Medulla oblongata (tissue), 1 donor: ENCODE measurements at regions not wholly inside any gene's neighbourhood (a gene's known extent, or its start where the extent isn't known, plus 50 kb on each side); places are given as distances from the start of the nearest gene placed in this dataset.

Experiments used
- DNase-seq: peaks from one replicate; pipeline ENCODE4 v3.0.0-alpha.2; 2015; ENCODE audit errors: extremely low spot score

DNA sequence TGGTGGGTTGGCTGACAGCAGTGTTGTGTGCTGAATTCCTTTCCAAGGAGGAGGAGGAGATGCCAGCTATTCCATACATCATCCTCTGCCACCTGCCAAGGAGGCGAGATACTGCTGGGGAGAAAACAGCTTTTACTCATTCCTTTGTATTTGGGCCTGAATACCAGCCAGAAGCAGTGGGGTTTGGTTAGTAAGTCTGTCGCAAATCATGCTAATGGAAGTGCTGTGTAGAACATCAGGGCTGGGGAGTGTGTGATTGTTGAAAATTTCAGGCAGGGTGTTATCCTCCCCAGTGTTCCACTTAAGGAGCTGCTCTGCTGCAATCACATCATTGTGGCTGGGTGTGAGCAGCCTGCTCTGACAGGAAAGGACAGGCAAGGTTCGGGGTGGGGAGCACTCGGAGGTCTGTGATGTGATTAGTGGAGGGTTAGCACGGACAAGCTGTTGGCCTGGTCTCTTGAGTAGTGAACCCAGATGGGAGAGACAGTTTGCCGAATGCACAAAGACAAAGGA lies 128.2 kb upstream of the DLX2 start:
- no peak for DNase-seq

DNA sequence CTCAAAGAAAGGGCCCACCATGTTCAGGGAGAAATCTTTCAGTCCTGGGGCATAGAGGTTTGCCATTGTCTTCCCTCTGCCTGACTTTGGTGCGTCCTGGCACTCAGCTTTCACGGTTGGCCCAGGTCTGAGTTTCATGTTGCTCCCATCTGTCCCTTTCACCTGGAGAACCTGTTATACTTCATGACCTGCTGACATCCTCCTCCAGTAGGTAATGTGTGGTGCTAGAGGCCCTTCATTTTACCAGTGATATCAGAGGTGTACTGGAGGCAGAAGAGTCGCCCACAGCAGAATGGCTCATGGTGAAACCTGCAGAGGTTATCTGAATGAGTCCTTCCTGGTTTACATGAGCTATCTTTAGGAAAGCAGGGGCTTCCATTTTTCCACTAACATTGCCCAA lies 128.8 kb upstream of the DLX2 start:
- no peak for DNase-seq

DNA sequence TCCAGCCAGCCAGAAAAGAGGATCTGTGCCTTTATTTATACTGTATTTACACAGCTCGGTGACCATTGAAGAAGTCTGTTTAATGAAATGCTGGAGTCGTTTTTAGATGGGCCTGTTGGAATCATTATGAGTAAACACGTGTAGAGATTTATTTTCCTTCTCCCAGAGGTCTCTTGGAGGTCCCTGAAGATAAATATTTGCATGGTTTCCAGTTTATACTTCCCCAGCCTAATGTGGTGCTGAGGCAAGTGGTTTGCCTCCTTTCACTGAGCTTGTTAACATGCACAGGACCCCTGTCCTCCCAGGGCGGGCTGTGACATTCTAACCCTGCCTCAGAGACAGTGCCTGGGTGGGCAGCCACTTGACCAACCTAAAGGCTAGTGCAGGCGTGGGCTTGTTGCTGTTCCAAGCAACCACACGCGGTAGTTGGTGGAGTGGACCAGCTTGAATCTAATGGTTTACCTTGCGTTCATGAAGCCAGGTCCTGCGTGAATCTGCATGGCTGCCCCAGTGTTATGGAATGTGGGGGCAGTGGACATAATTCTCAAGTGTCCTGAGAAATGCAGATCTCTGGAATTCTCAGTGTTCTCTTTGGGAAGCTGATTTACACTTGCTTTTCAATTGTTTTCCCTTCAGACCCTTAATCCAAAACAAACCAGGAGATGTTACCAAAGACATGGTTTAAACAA lies 130.2 kb upstream of the DLX2 start:
- no peak for DNase-seq

DNA sequence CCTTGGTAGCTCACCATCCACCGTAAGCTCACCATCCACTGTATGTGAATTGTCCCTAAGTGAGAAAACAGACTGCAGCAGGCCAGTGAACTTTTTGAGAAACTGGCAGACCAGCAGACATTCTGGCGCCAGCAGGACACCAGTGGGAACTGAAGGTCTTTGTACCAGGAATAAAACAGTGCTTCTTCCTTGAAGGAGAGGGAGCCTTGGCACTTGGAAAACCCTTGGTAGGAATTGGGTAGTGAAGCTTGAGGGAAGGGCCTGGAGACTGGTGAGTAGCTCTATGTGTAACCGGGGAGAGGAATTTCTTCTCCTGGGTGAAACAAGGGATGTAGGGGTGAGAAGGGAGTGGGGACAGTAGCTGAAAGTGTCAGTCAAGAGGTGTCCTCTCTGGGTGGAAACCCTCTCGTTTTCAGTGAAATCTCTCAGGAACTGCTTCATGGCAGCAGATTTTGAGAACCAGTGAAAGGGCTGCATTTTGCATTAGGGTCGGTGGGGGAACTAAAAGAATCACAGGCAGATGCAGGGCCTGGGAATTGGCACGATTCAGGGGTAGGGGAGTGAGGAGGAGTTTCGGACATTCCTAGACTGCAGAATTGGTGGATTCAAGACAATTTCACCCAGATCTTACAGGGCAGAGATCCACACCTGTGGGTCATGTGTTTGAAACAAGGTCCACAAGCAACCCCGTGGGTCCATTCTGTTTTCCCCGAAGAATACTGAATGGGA lies 131.5 kb upstream of the DLX2 start:
- DNase-seq: peak; percentile 63

DNA sequence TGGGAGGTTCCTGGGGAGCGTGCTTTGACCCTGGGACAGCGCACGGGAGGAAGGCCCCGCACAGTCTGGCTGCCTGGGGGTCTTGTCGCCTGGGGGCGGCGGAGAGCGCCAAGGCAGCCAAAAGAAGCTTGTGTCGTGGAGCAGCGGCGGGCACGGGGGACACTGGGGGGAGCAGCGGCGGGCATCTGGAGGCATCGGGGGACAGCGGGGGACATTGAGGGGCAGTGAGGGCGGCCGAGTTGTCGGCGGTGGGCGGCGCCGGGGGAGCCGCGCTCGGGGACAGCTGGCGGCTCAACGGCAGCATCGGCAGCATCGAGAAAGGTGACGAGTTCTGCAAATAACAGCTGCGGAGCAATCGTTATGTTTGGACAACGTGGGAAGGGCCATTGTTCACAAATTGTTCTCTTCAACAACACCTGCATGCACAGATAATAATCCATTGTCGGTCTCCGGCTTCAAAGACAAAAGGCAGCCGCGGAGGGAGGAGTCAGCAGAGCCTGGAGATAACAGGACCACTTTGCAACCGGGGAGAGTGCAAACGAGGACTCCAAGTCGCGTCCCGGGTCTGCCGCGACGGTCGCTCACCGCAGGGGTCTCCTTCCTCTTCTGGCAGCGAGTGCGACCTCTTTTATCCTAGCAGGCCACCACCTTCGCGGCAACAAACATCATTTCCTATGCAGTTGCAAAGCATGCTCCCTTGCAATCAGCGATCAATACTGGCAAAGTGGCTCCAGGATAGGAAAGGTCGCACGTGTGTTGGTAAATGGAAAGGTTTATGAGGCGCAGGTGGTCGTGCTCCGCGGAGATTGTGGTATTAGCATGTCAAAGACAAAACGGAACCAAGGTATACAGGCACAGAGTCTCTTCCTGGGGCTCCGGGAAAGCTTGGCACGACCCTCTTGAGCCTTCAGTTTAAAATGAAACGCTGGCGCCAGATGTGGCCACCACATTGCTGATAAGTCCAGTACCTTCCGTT lies 132.3 kb upstream of the DLX2 start:
- DNase-seq: no peak

DNA sequence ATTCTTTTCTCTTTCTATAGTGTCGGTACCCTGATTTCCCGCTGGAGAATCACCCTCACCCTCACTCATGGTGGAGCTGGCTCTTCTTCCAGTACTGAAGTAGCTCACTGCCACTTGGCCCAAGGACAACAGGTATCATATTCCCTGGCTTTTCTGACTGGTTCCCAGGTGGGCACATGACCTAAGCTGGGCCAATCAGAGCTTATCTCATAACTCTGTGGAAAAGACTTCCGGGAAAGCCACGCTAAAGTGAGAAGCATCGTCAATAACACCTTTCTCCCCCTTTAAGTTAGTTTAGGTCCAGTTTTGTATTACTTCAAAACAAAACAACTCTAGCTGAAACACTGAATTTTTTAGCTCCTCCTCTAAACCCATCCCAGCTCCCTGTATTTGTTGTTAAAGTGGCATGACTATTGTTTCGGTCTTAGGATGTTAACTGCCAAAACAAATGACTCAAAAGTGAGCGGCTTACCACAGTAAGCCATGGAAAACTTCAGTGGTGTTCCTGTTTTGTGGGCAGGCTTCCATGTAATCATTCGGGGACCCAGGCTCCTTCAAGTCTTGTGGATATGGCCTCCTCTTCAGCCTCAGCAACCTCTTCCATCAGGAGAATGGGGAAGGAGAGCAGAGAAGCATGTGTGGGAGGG lies 137.4 kb upstream of the DLX2 start:
- DNase-seq: no peak

DNA sequence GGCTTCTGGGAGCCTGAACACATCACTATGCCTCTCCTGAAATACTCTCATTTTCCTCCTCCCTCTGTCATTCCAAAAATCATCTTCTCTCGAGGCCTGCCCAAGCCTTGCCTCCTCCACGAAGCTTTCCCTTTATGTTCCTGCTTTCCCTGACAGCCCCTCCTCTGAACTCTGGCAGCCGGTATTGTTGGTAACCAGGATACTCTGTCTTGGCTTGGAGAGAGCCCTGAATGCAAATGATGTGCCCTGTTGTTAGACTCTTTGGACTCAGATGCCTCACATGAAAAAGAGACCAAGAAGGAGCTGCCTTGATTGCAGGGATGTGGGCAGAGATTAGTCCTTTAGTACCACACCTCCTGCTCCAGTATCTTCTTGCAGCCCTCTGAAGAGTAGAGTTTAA lies 138.5 kb upstream of the DLX2 start:
- peak; percentile 66 for DNase-seq

DNA sequence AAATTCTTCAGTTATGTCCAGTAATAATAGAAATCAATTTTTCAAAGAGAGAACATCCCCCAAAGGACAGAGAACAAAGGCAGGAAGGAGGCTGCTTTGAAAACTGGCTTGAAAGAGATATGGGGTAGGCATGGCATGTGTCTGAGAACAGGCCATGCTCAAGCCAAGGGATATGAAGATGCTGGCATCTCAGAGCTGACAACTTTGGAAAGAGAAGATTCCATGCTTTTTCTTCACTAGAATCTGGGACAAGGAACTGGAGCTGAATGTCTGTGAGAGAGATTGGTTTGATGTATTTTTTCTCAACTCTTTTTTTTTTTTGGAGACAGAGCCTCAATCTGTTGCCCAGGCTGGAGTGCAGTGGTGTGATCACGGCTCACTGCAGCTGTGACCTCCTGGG lies 139.8 kb upstream of the DLX2 start:
- no peak for DNase-seq

DNA sequence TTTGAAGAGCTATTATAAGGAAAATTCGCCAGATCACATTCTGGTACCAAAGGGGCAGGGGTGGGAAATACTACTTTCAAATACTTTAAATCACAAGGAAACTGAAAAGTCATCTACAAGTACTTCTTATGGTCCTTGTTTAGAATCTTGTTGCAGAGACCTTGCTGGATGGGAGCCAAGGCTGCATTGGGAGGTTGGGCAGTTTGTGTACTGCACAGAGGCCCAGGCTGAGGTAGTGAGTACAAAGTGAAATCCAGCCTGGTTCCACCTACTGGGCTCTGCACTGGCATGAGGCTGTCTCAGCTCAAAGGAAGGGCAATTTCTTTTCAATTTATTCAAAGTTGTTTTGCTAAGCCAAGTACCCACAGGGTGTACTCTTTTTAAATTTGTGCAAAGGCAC lies 140.3 kb upstream of the DLX2 start:
- DNase-seq: no peak

DNA sequence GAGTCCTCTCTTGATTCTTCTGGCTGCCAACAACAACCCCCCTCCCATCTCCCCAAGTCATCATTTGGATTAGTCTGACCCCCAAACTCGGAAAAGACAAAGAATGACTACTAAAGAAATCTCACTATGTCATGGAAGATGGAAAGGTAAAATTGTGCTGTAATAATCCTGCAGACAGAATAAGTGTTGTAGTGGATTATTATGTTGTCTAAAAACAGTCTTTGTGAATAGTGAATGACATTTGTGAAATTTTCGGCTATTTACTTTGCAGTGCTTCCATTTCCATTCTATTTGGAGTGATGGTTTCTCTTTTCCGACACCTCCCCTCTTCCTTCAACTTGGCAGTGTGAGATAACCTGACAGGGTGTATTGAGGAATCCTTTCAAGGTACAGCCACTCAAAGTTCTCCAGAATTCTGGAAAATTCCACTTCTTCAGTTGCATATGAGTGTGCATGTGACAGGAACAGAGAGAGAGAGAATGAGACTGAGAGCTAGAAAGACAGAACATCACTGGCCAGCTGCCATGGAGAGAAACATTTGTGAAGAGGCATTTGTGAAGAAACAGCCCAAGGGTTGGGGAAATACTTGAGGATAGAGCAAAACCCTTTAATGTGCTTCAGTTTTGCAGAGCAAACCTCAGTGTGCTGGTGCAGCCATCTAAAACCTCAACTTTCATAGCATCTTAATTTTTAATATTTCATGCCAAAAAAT lies 141.9 kb upstream of the DLX2 start:
- DNase-seq: peak; percentile 56

DNA sequence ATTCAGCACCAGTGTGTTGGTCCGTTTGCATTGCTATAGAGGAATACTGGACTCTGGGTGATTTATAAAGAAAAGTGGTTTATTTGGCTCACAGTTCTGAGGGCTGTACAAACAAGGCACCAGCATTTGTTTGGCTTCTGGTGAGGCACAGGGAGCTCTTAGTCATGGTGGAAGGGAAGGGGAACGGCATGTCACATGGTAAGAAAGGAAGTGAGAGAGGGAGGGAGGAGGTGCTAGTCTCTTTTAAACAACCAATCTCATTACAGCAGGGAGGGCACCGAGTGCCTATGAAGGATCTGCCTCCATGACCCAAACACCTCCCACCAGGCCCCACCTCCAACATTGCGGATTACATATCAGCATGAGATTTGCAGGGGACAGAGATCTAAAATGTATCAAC lies 143.9 kb upstream of the DLX2 start:
- no peak for DNase-seq

DNA sequence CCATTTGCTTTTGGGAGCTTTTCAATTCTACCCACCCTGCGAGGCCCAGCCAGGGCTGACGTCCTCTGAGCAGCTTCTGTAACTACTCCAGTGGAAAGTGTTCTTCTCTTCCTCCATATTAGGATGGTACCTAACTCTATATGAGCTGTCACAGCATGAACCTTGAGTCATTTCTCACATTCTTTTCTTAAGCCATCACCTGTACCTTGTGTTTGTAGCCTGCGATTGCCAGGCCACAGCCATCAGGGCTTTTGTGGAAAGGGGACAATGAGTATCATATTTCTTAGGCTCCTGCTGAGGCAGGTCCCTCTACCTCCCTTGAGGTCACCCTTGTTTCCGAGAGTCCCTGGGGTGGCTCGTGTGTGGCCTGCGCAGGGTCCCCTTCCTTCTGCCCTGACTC lies 144.5 kb upstream of the DLX2 start:
- no peak for DNase-seq

DNA sequence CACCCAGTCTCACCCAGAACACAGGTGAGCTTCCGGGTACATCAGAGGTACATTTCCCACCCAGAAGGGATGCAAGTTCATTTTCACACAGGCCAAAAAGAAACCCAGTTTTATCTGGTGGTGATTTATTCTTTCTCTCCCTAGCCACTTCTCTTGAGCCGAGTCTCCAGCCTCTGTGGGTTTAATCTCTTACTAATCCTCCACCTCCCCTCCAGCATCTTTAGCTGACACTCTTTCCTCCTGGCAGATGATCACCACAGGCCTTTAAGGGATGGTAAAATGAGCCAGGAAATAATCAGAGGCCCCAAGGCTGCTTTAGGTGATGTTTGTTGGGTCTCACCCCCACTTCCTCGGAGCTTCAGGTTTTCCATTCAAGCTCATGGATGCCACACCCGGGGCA lies 145.7 kb upstream of the DLX2 start:
- DNase-seq: no peak

DNA sequence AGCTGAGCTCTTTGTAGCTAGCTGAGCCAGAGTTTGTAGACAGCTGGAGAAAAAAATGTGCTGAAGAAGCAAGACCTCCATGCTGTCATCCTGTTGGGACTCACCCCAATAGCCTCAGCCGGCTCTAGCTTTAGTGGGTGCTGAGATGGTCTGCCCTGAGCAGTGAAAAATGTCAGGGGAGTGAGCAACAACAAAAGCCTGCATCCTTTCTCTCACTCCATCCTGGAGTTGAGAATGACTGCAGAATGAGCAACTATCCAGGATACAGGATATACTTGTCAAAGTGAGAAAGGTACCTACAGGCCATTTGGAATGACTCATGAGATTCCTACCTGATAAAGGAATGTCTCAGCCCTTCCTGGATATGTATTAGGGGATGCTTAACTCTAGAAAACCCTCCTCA lies 146.1 kb upstream of the DLX2 start:
- DNase-seq: no peak

DNA sequence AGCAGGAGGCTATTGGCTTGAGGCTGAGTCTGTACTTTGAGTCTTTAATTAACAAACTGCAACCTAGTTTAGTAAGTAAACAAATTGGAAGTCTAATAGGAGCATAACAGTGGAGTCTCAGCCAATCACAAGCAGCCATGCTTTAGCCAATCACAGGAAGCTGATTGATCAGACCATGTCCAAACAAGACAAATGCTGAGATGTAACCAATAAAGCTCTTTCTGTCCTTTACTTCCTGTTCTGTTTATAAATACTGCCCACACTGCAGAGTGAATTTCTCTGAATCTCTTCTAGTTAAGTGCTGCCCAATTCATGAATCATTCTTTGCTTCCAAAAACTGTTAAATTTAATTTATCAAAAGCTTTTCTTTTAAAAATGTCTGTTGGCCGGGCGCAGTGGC lies 146.6 kb upstream of the DLX2 start:
- no peak for DNase-seq

DNA sequence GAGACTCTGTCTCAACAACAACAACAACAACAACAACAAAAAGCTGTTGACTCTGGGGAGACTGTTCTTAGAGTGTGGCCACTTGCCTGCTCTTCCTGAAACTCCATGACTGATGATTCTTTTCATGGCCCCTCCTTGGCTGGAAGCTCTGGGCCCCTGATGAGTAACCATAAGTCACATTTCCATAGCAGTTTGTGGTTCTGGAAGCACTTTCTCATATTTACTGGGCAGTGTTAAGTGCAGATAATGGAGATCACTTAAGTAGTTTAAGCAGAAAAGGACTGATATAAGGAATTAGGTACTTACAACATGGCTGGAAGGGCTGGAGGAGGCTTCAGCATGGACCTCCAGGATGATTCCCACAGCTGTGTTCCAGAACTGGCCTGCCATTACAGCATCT lies 147.3 kb upstream of the DLX2 start:
- no peak for DNase-seq

DNA sequence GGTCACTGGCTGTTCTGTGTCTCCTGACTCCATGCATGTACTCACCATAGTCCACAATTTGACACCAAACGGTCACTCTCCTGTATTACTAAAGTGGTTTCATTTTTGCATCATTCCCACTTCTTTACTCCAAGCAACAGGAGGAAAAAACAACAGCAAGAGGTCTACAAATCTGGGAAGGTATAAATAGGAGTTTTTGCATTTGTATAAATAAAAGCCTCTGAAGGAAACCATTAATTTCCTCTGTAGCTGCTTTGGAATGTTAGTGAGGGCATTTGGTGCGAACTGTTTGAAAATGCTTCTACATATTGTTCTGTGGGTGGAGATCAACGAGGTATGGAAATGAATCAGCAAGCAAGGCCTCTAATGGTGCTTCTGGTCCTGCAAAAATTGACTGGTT lies 148.5 kb upstream of the DLX2 start:
- no peak for DNase-seq

DNA sequence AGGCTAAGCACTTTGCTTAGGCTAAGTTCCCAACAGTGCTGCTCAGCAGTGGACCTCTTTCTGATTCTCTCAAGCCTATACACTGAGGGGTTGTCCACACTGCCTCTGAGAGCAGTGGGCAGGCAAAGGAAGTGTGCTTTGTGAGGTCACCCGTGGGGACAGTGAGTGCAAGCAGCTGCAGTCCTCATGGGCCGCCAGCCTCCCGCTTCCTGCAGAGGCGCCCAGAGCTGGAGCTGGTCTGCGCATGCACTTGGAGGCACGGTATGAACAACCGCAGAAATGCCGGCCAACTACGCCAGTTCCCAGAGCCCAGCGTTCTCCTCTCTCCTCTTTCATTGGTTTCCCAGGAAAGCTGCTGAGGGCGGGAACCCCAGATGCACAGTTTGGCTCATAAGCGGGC lies 149.5 kb upstream of the DLX2 start:
- DNase-seq: no peak

DNA sequence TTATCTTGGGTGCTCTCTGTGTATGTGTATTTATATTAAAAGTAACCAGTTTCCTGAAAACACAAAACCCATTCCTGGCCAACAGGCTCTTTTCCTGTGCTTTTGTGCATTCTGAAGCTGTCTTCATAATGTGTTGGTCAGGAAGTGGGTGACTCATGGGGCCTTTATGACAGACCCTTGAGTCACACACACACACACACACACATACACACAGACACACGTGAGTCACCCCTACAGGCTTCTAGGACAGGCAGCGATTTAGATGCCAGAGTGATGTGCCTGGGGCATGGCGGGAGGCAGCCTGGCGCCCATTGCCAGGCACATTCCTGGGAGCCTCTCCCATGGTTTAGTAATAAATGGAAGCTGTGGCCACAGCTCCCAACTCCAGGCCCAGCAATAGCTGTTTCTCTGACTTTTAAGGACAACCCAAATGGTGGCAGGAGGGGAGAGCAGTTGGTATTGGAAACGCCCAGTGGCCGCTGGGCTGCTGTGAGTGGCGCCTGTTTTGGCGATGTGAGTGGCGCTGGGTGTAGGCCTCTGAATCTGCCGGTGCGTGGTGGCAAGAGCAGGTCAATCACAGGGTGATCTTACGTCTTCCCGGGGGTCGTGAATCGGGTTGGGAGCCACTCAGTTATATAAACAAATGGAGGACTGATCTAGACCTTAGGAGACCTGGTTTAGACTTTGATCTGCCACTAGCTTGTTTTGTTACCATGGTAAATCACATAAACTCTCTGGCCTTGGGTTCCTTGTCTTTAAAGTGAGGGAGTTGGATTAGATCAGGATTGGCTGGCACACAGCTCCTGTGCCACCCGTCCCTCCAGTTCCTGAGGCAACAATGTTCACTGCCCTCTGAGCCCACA lies 150.7 kb upstream of the DLX2 start:
- no peak for DNase-seq

DNA sequence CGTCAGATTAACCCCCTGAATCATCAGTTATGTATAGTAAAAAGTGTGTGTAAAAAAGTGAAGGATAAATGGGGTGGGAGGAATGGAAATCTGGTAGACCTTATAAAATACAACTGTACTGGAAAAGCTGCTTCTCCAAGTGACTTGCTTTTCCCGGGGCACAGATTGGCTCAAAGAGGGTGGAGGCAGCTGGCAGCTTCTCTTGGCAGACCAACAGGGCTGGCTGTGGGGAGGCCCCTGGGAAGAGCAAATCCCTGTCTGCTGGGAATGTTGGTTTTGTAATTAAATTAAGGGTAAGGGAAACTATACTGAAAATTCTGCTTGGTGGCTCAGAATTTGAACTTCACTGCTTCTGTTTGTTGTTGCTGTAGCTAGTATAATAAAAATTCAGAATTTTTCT lies 154.2 kb upstream of the DLX2 start:
- DNase-seq: peak; percentile 44
